ENCODE measurements at regions not wholly inside any gene's neighbourhood (a gene's known extent, or its start where the extent isn't known, plus 50 kb on each side); places are given as distances from the start of the nearest gene placed in this dataset.

- peak; percentile 30 for DNase-seq
Measured at GRCh38 chr20:22862671-22863230, 172.4 kb upstream of the SSTR4 start.

- DNase-seq = peak; percentile 26
Measured at GRCh38 chr20:22863826-22864225, 171.3 kb upstream of the SSTR4 start.

- no peak for DNase-seq
Measured at GRCh38 chr20:22866812-22867341, 168.2 kb upstream of the SSTR4 start.

DNA sequence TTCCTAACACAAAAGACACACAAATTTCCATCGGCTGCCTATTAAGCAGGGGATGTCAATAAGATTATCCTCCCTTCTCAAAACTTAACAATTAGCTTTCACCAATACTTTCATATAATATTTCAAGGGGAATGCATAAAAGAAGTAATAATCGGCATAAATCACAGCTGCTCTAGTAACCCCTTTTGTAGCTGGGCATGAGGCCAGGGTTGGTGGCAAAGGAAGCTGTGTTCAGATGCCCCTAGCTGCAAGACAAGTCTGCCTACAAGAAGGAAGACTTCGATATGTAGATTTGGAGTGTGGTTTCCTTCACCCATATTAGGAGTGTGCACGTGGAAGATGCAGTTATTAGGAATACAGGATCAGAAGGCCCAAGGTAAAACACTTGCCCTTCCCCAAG lies 156.9 kb upstream of the SSTR4 start:
- no peak for DNase-seq

DNA sequence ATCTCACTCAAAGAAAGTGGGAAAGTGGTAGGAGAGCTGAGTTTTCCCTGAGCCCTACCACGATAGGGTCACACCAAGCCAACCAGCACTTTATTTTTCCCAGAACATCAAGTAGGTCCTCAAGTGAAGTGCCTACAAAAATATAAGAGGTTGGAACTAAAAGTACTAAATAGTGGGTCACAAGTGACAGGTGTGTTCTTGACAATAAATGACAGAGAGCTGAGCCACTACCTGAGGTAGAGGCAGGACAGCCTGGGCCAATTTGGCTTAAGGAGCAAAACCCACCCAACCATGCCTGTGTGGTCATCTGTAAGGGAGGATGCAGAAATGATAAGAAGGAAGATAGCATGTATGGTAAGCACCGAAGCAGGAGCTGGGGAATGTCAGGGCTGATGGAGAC lies 154.8 kb upstream of the SSTR4 start:
- no peak for DNase-seq

- no peak for DNase-seq
Measured at GRCh38 chr20:22887796-22888195, 147.3 kb upstream of the SSTR4 start.

- DNase-seq = no peak
Measured at GRCh38 chr20:22890594-22891300, 144.4 kb upstream of the SSTR4 start.

- DNase-seq = no peak
Measured at GRCh38 chr20:22901164-22901563, 133.9 kb upstream of the SSTR4 start.

DNA sequence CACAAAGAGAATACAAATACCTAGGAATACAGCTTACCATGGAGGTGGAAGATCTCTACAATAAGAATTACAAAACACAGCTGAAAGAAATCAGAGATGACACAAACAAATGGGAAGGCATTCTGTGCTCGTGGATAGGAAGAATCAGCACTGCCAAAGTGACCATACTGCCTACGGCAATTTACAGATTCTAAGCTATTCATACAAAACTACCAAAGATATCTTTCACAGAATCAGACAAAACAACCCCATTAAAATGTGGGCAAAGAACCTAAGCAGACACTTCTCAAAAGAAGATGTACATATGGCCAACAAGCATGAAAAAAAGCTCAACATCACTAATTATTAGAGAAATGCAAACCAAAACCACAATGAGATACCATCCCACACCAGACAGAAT lies 133.2 kb upstream of the SSTR4 start:
- DNase-seq = no peak

DNA sequence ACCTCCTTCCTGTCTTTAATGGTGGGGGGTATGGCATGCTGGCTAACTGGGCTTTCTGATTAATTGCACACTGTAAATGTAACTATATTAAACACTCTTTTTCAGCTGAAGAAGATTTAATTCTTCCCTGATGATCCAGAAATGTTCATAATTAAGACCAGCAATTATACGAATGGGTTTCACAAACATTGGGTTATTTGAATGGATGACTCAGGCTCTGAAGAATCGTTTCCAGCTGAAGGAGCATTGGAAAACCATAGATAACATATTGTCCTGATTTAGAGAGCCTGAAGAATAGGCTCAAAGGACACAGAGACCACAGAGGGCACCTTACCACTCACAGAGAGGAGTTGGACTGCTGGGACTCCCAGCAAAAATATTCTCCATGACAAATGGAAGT lies 130.7 kb upstream of the SSTR4 start:
- no peak for DNase-seq

- no peak for DNase-seq
Measured at GRCh38 chr20:22904905-22905304, 130.2 kb upstream of the SSTR4 start.

- DNase-seq = peak; percentile 72
Measured at GRCh38 chr20:22905658-22906057, 129.5 kb upstream of the SSTR4 start.

DNA sequence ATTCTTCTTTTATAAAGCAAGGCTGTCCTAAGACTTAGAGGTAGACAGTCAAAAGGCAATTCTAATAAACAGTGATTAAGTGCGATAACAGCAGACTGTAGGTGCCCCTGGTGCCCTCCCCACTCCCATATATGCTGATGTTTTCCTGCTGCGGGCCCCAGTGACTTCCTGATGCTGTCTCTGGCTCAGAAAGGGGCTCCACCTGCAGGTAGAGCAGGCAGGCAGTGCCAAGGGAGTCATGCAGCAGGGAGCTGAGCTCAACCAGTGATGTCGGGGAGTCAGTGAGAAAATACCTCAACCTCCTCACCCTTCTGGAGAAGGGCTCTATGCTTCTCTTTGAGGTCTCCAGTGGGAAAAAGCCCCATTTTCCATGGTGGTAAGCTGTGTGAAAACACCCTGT lies 126.7 kb upstream of the SSTR4 start:
- no peak for DNase-seq

DNA sequence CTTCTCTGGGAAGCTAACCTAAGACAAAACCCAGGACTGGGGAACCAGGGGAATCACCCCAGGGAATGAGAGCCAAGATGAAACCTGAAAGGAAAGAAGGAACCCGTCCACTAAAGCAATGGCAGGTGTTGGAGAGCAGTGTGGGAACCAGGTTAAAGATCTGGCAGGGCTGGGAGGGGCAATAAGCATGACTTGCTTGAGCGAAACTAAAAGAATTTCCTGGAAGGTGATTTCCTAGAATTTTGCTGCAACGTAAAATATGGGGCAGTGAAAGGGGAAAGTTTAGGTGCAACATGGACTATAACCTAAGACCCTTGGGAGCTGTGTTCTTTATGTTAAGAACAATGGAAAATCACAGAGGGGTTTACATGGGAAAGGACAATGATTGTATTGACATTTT lies 126.2 kb upstream of the SSTR4 start:
- no peak for DNase-seq

GRCh38 chr20:22909436-22909835 lies 125.7 kb upstream of the SSTR4 start:
- no peak for DNase-seq

GRCh38 chr20:22910287-22910852 lies 124.7 kb upstream of the SSTR4 start:
- DNase-seq = no peak

- no peak for DNase-seq
Measured at GRCh38 chr20:22914291-22914690, 120.8 kb upstream of the SSTR4 start.

DNA sequence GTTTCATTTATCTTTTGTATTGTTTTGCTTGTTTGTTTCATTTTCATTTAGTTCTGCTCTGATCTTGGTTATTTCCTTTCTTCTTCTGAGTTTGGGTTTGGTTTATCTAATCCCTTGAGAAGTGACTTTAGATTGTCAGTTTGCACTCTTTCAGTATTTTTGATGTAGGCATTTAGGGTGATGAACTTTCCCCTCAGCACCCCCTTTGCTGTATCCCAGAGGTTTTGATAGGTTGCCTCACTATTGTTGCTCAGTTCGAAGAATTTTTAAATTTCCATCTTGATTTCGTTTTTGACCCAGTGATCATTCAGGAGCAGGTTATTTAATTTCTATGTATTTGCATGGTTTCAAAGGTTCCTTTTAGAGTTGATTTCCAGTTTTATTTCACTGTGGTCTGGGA lies 119.6 kb upstream of the SSTR4 start:
- no peak for DNase-seq

DNA sequence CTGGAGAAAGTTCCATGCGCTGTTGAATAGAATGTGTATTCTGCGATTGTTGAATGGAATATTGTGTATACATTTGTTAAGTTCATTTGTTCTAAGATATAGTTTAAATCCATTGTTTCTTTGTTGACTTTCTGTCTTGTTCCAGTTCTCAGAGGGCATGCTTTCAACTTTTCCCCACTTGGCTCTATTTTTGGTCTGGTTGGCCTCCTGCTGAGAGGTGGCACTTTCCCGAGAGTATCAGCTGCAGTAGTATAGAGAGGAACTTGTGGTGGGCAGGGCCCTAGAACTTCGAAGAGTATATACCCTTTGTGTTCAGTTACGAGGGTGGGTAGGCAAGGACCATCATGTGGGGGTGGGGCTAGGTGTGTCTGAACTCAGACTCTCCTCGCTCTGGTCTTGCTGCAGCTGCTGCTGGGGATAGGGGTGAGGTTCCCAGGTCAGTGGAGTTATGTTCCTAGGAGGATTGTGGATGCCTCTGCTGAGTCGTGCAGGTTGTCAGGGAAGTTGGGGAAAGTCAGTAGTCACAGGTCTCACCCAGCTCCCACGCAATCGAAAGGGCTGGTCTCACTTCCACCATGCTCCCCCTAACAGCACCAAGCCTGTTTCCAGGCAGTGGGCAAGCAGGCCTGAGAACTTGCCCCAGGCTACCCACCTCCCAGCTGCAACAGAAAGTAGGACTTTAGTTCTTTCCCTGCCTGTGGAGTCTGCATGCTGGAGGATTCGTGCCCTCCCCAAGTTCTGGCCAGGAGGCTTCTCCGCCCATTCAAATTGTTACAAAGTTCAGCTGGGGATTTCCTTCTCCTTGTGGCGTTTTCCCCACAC lies 118.9 kb upstream of the SSTR4 start:
- no peak for DNase-seq

- no peak for DNase-seq
Measured at GRCh38 chr20:22918286-22918983, 116.7 kb upstream of the SSTR4 start.

GRCh38 chr20:22920898-22921297 lies 114.2 kb upstream of the SSTR4 start:
- DNase-seq = no peak

- DNase-seq = no peak
Measured at GRCh38 chr20:22921595-22922421, 113.3 kb upstream of the SSTR4 start.
